GM12878 (cell line): ENCODE measurements at regions not wholly inside any gene's neighbourhood (a gene's known extent, or its start where the extent isn't known, plus 50 kb on each side); places are given as distances from the start of the nearest gene placed in this dataset.

ENCODE experiments used
- ATAC-seq: fragments of 200-7000 bp; cut with Tn5 transposase; 3 replicates; pipeline ENCODE4 v1.9.1; 2020; ENCODE audit warnings: mild to moderate bottlenecking, moderate library complexity
- BruUV-seq: library from RNA; stranded (reverse); fragments of 400-500 nt; replicated peaks from 2 replicates; lab custom pipeline; 2021; lab: Mats Ljungman, UMichigan
- CTCF ChIA-PET: fragments of 300-600 bp; sonication (Branson Sonifier 250); formaldehyde crosslinking; extraction: SDS; loops from one replicate; lab custom pipeline; 2021; ENCODE audit warnings: inconsistent platforms; lab: Yijun Ruan, JAX
- POLR2A ChIA-PET: fragments of 350-600 bp; formaldehyde crosslinking; extraction: SDS; loops from one replicate; lab custom pipeline; 2021; ENCODE audit warnings: inconsistent platforms; lab: Charles Lee
- RAD21 ChIA-PET: fragments of 300-600 bp; sonication (Branson Sonifier 250); formaldehyde crosslinking; loops from one replicate; lab custom pipeline; 2023; ENCODE audit warnings: antibody characterized with exemption; ENCODE audit not compliant: unreplicated experiment; lab: Charles Lee
- SMC1A ChIA-PET: fragments of 300-600 bp; sonication (Branson Sonifier 250); formaldehyde crosslinking; loops from one replicate; lab custom pipeline; 2023; ENCODE audit not compliant: unreplicated experiment, uncharacterized antibody; lab: Charles Lee
- DNase-seq: peaks from one replicate; pipeline ENCODE4 v3.0.0-alpha.2; 2011; ENCODE audit warnings: low read depth, low spot score
- FAIRE-seq: peaks from 3 replicates; lab custom pipeline; 2011; peaks lifted over from hg19 to GRCh38; lab: Jason Lieb, UNC
- H2AFZ ChIP-seq: 2 replicates; pipeline ENCODE4 v1.6.0; 2011; ENCODE audit warnings: low read depth, low read length, control low read depth; ENCODE audit not compliant: control insufficient read depth
- H3K27ac ChIP-seq: 2 replicates; pipeline ENCODE4 v1.5.1; 2011; ENCODE audit warnings: control low read depth; ENCODE audit not compliant: control insufficient read depth, insufficient read depth
- H3K27me3 ChIP-seq, 2 experiments: replicated peaks in 1 of 2; 2 replicates each; pipeline versions ENCODE4 v1.6.0 to v1.6.1; 2011; ENCODE audit warnings: low read length in 1 of 2; ENCODE audit not compliant: control insufficient read depth in 2 of 2, insufficient read depth in 2 of 2
- H3K36me3 ChIP-seq, 2 experiments: 2 replicates each; pipeline ENCODE4 v1.5.1; 2011; ENCODE audit warnings: low read length in 1 of 2; ENCODE audit not compliant: control insufficient read depth in 2 of 2, insufficient read depth in 2 of 2
- H3K4me1 ChIP-seq: 2 replicates; pipeline ENCODE4 v1.6.1; 2011; ENCODE audit warnings: mild to moderate bottlenecking, low read length, moderate library complexity, mixed read lengths; ENCODE audit not compliant: control insufficient read depth, insufficient read depth
- H3K4me2 ChIP-seq: 2 replicates; pipeline ENCODE4 v1.6.0; 2011; ENCODE audit warnings: control low read depth; ENCODE audit not compliant: control insufficient read depth, insufficient read depth
- H3K4me3 ChIP-seq: fragments of 200-600 bp; sonication (generic); 2 replicates; pipeline ENCODE4 v1.5.1; 2016
- H3K79me2 ChIP-seq: 2 replicates; pipeline ENCODE4 v1.6.0; 2011; ENCODE audit warnings: low read length; ENCODE audit not compliant: control insufficient read depth, insufficient read depth
- H3K9ac ChIP-seq: 2 replicates; pipeline ENCODE4 v1.8.0; 2011; ENCODE audit warnings: low read length, control low read depth, mixed read lengths; ENCODE audit not compliant: control insufficient read depth, insufficient read depth
- H3K9me3 ChIP-seq: replicated peaks from 3 replicates; pipeline ENCODE4 v1.5.1; 2011; ENCODE audit warnings: mild to moderate bottlenecking, low read length; ENCODE audit not compliant: control insufficient read depth, insufficient read depth
- H4K20me1 ChIP-seq: 2 replicates; pipeline ENCODE4 v1.6.0; 2011; ENCODE audit not compliant: control insufficient read depth, insufficient read depth
- CHD4 ChIP-seq: fragments of 200-600 bp; sonication (generic); IDR thresholded peaks from 2 replicates; pipeline ENCODE4 v1.6.1; 2016; ENCODE audit warnings: mild to moderate bottlenecking
- E2F8 ChIP-seq: fragments of 450-650 bp; IDR thresholded peaks from 2 replicates; pipeline ENCODE4 v1.6.1; 2018; ENCODE audit warnings: mild to moderate bottlenecking, low read depth, moderate library complexity; ENCODE audit not compliant: partially characterized antibody
- EED ChIP-seq: sonication (generic); IDR thresholded peaks from 2 replicates; pipeline ENCODE4 v1.6.1; 2016; ENCODE audit warnings: antibody characterized with exemption, low read depth
- FOS ChIP-seq: IDR thresholded peaks from 3 replicates; pipeline ENCODE4 v1.6.1; 2011; ENCODE audit warnings: borderline replicate concordance; ENCODE audit not compliant: insufficient read length; ENCODE audit errors: extremely low read depth
- KAT2A ChIP-seq: conservative IDR thresholded peaks from 2 replicates; pipeline ENCODE4 v1.6.1; 2011; ENCODE audit warnings: low read depth, low read length; ENCODE audit not compliant: control insufficient read depth
- RAD51 ChIP-seq: fragments of 450-650 bp; IDR thresholded peaks from 2 replicates; pipeline ENCODE4 v1.6.1; 2016; ENCODE audit warnings: moderate library complexity, mild to moderate bottlenecking, inconsistent platforms
- TCF7 ChIP-seq: IDR thresholded peaks from 2 replicates; pipeline ENCODE4 v1.6.1; 2014; ENCODE audit warnings: antibody characterized with exemption, borderline replicate concordance
- WGBS: methylation state at CpG from one replicate; pipeline ENCODE4 v1.1.6; 2016; ENCODE audit warnings: low lambda C conversion rate; ENCODE audit not compliant: insufficient replicate concordance, insufficient coverage; ENCODE audit errors: missing lambda C conversion rate; 5-methylcytosine and 5-hydroxymethylcytosine counted together
- in situ Hi-C: fragments of 300-500 bp; cut with MboI; formaldehyde crosslinking; loops from 9 replicates; pipeline ENCODE4 v1.14.3; 2018; ENCODE audit warnings: mixed read lengths
- intact Hi-C: fragments of 100-400 bp; cut with micrococcal nuclease; formaldehyde crosslinking; loops from one replicate; pipeline ENCODE4 v1.14.2; 2022; ENCODE audit not compliant: unreplicated experiment

- FAIRE-seq (no peak), DNase-seq (no peak), ATAC-seq (no peak)
- Histone ChIP-seq H3K27me3 (0 out of 4 replicates have a peak, but pooled peaks cover 0 to 1% of the 10 kb centered on the region in 2 experiments), H4K20me1 (no peaks in the 10 kb centered on the region), H3K4me1 (peaks cover 3% of the 10 kb centered on the region; the same call in 1 of the 2 replicates), H2AFZ (no peak overlapping the region), H3K36me3 (no peaks in the 10 kb centered on the region), H3K9ac (no peak overlapping the region), H3K4me2 (no peak overlapping the region), H3K27ac (no peak overlapping the region), H3K4me3 (no peak overlapping the region), H3K79me2 (no peaks in the 10 kb centered on the region), H3K9me3 (no peaks in the 10 kb centered on the region)
- BruUV-seq = no TSS peak
- no peak for TF ChIP-seq RAD51
- TF ChIP-seq CHD4 = no peak
- TF ChIP-seq FOS = no peak
- no peak for TF ChIP-seq TCF7
- TF ChIP-seq KAT2A = no peak
- TF ChIP-seq E2F8 = no peak
- TF ChIP-seq EED = no peak
- POLR2A ChIA-PET = interaction anchor here (1.1 kb wide), 1 partner anchor 12 kb away, joined by 6 read pairs; no protein-coding TSS in a partner anchor
- WGBS = 73% methylated on average over 5 of the region's 5 CpGs
- RAD21 ChIA-PET = no interaction called here
- intact Hi-C loops (no loop called here), in situ Hi-C loops (no loop called here)
- CTCF ChIA-PET = interaction anchor here (1.3 kb wide), 1 partner anchor 129 kb away, joined by 3 read pairs; no protein-coding TSS in a partner anchor
- SMC1A ChIA-PET = interaction anchor here (0.6 to 1.5 kb wide), 3 partner anchors 9 to 520 kb away, joined by 3 to 6 read pairs (median 3); no protein-coding TSS in a partner anchor
These were observed 61.0 kb upstream of the SPATA13 start for GRCh38 chr13:24099490-24099889.
